ENCODE measurements at regions not wholly inside any gene's neighbourhood (a gene's known extent, or its start where the extent isn't known, plus 50 kb on each side); places are given as distances from the start of the nearest gene placed in this dataset.
"Not testable (repeated sequence)": the region's sequence is repeated elsewhere in the genome, so short reads cannot be mapped to it uniquely, and the experiment has no call there.

GRCh38 chr17:62156949-62157348 is 91.9 kb upstream of the MED13 start:
- no peak for DNase-seq (ENCODE audit: low read depth)

DNA sequence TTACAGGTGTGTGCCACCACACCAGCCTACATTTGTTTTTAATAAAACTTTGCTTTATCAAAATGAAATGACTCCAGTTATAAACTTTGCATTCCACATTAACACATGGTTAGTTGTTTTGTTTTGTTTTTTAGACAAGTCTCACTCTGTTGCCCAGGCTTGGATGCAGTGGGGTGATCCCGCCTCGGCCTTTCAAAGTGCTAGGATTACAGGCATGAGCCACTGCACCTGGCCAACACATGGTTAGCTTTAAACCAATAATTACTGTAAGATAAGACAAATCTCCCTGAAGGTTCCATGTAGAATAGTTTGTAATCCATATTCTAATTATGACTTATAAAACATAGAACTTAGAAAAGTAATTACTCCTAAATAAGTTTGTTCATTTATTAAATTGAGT is 89.8 kb upstream of the MED13 start:
- no peak for DNase-seq (ENCODE audit: low read depth)

- no peak for DNase-seq (ENCODE audit: low read depth)
Measured at GRCh38 chr17:62150471-62150870, 85.4 kb upstream of the MED13 start.

DNA sequence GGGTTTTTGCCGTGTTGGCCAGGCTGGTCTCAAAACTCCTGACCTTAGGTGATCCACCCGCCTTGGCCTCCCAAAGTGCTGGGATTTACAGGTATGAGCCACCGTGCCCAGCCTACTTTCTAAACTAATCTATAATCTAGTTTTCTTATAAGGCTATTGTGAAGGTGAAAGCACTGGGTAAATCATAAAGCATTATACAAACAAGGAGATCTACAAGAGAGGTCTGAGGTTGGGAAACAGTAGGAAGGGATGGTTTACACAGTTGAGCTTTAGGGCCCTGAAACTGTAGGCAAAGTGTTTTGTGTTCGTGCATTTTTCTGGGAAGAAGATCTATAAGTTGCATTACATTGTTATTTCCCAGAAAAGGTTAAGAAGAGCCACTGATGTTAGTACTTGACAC is 84.9 kb upstream of the MED13 start:
- no peak for DNase-seq (ENCODE audit: low read depth)

GRCh38 chr17:62147284-62147683 is 82.2 kb upstream of the MED13 start:
- no peak for DNase-seq (ENCODE audit: low read depth)

- no peak for DNase-seq (ENCODE audit: low read depth)
Measured at GRCh38 chr17:62140836-62141235, 75.8 kb upstream of the MED13 start.

- DNase-seq (ENCODE audit: low read depth): no peak
Measured at GRCh38 chr17:62140376-62140775, 75.3 kb upstream of the MED13 start.

- not testable (repeated sequence) for DNase-seq (ENCODE audit: low read depth)
Measured at GRCh38 chr17:62139690-62140354, 74.7 kb upstream of the MED13 start.

- DNase-seq (ENCODE audit: low read depth): no peak
Measured at GRCh38 chr17:62139141-62139540, 74.1 kb upstream of the MED13 start.

DNA sequence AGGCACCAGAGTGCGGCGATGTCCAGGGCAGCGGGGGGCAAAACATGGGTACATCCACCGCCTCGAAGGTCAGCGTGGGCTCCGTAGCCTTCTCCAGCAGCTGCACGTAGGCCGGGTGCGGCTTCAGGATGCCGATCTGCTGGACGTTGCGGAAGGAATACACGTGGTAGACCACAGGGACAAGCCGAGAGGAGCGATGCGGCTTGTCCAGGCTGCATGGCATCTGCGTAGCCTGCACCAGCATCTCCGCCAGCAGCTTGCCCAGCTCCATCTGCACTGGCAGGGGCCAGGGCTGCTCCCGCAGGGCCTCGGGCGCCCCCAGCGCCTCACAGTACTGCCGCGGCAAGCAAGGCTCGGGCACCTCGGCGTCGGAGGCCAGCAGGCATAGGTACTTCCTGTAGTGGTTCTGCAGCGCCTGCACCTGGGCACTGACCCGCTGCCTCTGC is 73.6 kb upstream of the MED13 start:
- DNase-seq (ENCODE audit: low read depth): not testable (repeated sequence)

DNA sequence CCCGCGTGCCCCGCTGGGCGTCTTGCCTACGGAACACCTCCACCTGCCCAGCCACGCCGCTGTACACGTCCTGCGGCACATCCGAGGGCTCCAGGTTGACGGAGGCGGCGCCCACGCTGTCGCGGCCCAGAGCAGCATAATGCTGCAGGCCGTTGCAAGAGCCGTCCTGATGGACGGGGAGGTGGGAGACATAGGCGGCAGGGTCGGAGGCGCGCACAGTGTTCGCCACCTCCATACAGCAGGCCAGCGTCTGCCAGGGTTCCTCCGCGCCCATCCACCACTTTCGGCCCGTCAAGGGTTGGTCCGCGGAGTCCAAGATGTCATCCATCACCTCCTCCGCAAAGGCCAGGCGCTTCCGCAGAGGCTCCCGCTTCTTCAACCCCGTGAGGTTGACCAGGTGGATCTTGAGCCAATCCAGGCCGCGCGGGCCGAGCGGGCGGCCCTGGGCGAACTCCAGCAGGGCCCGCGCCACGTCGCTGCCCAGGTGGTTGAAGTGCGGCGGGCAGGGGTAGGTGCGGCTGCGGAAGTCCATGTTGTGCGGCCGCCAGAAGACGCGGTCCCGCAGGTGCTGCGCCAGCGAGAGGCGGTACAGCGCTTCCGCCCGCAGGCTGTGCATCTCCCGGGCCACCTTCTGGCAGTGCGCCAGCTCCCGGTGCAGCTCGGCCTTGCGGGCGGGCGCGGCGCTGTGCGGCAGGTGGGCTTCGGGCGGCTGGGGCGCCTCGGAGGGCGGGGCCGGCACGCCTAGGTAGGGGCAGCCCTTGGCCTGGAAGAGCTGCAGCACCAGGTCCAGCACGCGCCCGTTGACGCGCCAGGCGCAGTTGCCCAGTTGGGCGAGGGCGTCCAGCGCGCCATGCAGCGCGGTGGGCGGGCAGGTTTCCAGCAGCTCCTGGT is 72.9 kb upstream of the MED13 start:
- not testable (repeated sequence) for DNase-seq (ENCODE audit: low read depth)

DNA sequence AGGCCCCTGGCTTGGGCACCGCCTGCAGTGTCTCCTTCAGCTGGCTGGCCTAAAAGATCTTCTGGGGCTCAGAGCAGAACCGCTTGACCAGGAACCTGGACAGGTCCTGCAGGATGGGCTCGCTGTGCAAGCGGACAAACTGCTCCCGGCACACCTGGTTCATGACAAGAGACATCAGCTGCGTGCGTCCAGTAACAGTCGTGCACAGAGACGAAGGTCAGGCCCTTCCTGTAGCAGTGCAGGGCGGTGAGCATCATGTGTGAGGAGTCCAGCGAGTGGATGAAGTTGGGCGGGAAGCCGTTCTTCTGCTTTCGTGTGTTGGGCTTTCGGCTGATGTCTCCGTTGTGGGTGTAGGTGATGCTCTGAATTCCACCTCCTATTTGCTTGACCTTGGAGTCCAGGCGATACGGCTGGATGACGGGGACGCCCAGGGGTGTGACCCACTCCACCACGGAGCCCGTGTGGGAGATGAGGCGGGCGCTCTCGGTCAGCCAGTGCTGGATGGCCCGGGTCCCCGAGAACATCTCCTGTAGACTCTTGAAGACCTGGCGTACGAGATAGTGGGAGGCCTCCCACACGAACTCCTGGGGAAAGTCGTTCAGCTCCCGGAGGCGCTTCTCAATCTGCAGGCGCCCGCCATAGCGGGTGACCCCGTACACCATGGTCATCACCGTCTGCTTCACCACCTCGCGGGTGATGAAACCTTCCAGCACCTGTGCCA is 72.1 kb upstream of the MED13 start:
- not testable (repeated sequence) for DNase-seq (ENCODE audit: low read depth)

DNA sequence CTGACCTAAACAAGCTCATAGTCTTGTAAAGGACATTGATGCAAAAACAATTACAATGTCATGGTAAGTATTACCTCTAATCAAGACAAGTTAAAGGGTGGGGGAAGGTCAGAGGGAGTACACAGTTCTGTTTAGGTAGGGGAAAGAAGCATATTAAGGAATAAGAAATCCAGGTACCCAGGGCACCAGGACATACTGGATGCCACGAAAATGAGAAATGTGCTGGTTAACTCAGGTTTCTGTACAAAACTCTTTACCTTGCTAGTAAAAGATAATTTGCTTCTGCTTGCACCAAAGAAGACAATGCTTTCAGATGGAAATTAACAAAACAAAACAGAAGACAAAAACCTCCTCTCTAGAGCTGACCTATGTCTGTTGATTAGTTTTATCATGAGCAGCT is 70.7 kb upstream of the MED13 start:
- no peak for DNase-seq (ENCODE audit: low read depth)

DNA sequence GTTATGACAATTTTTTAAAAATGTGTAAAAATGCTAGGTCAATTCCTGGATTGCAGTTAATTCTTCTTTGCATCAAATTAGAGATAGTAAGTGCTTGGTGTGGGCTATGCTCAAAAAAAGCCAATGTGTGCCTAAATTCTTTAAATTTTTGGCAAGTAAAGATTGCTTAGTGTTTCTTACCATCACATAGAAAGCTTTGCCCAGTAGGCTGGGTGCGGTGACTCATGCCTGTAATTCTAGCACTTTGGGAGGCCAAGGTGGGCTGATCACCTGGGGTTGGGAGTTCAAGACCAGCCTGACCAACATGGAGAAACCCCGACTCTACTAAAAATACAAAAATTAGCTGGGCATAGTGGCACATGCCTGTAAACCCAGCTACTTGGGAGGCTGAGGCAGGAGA is 70.0 kb upstream of the MED13 start:
- DNase-seq (ENCODE audit: low read depth): not testable (repeated sequence)

- DNase-seq (ENCODE audit: low read depth): peak; percentile 16
Measured at GRCh38 chr17:62134397-62134796, 69.3 kb upstream of the MED13 start.

DNA sequence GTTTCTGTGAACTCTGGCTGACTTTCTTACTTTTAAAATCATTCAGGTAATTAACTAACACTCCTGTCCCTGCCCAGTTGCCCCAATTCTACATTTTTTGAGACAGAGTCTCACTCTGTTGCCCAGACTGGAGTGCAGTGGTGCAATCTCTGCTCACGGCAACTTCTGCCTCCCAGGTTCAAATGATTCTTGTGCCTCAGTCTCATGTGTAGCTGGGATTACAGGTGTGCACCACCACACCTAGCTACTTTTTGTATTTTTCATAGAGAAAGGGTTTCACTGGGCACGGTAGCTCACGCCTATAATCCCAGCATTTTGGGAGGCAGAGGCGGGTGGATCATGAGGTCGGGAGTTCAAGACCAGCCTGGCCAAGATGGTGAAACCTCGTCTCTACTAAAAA is 66.2 kb upstream of the MED13 start:
- not testable (repeated sequence) for DNase-seq (ENCODE audit: low read depth)

DNA sequence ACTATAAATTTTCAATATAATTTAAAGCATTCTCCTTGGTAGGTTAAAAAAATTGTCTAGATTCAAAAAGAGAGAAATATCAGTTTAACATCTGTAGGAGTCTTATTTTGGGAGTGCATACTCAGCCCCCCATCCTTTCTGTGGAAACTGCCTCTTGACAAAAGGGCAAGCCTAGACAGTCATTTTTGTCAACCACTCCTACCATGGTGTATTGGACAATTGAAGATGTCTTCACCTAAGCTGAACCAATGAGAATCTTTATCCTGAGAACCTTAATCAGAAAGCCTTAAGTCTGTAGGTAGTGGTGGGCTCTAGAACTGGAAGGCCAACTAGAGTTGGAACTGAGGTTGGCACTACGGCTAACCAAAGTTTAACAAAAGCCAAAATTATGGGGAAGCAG is 65.7 kb upstream of the MED13 start:
- no peak for DNase-seq (ENCODE audit: low read depth)

DNA sequence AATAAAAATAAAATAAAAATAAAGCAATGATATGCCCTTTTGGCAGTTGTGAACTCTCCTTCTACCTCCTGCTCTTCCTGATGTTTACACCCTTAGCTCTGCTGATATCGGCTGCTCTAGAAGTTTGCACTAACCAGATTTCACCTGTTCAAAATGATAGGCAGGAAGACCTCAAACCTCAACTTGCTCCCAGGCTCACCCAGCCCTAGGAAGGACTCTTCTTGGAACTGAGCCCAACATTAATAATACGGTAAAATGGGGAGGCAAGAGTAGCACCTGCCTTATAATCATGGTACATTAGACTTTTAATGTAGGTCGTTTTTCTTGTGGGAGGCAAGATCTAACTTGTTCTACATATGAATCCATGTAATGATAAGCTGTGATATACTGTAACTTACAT is 61.2 kb upstream of the MED13 start:
- DNase-seq (ENCODE audit: low read depth): no peak

DNA sequence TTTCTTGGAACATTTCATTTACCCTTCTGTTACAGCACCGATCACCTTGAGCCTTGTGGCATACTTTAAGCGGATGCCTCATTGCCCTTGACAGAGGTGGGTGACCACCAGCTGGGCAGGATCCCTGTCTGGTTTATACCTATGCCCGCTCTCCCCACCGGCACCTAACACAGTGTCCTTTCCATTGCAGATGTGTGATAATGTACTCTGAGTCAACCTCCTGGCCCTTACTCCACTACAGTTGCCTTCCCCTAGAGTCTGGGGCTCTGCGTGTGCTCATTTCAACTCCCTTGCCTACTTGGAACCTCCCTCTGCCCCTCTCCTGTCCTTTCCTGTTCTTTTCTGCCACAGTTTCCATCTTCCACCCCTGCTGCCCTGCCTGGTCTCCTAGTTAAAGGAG is 60.2 kb upstream of the MED13 start:
- DNase-seq (ENCODE audit: low read depth): no peak

- no peak for DNase-seq (ENCODE audit: low read depth)
Measured at GRCh38 chr17:62121025-62121730, 56.1 kb upstream of the MED13 start.

DNA sequence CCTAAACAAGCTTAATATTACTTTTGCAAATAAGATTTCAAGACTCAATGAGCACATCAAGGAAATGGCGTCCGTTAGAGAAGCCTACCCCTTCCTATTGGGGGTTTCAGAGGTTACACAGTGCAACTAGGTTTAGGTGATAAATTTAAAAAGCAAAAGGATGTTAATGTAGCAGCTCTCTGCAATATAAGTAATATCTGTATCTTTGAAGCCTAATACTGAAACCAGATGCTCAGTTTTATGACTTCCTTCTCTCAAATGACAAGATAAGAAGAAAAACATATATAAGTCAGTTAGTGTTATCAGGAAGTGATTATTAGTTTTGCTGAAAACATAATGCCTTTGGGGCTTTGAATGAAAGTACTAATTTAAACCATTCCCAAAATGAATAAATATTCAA is 54.3 kb upstream of the MED13 start:
- DNase-seq (ENCODE audit: low read depth): no peak

Measured in HT1080 (cell line).